ENCODE measurements at regions not wholly inside any gene's neighbourhood (a gene's known extent, or its start where the extent isn't known, plus 50 kb on each side); places are given as distances from the start of the nearest gene placed in this dataset.

- DNase-seq (ENCODE audit: low read depth in 6 of 9, low spot score in 9 of 9): no peak
- WGBS: 94% methylated on average over 8 of the region's 8 CpGs
- Histone ChIP-seq H3K4me1 (ENCODE audit: control insufficient read depth in 2 of 2, insufficient read depth in 2 of 2, low read length in 2 of 2) (peaks cover 0 to 15% of the 10 kb centered on the region in 2 donors), H3K9me3 (ENCODE audit: control insufficient read depth in 2 of 2, insufficient read depth in 1 of 2, low read length in 1 of 2) (no peaks in the 10 kb centered on the region), H3K36me3 (ENCODE audit: control insufficient read depth in 2 of 2, insufficient read depth in 2 of 2, low read length in 1 of 2) (no peaks in the 10 kb centered on the region), H3K27me3 (ENCODE audit: control insufficient read depth in 2 of 2, insufficient read depth in 1 of 2, low read length in 1 of 2) (peaks cover 23 to 50% of the 10 kb centered on the region in 2 donors), H3K4me3 (ENCODE audit: low read length in 2 of 2) (no peak overlapping the region), H3K27ac (ENCODE audit: low read depth in 1 of 2, low read length in 1 of 2) (no peak overlapping the region)
Measured at GRCh38 chr6:41474213-41474933, 71.8 kb upstream of the FOXP4 start.

GRCh38 chr6:41475164-41475563 lies 71.0 kb upstream of the FOXP4 start:
- peaks cover 19 to 42% of the 10 kb centered on the region in 2 donors for H3K27me3 ChIP-seq (ENCODE audit: control insufficient read depth in 2 of 2, insufficient read depth in 1 of 2, low read length in 1 of 2)
- no peak for DNase-seq (ENCODE audit: low read depth in 6 of 9, low spot score in 9 of 9)
- H3K4me1 ChIP-seq (ENCODE audit: control insufficient read depth in 2 of 2, insufficient read depth in 2 of 2, low read length in 2 of 2): peaks cover 0 to 10% of the 10 kb centered on the region in 2 donors
- 86% methylated on average over 6 of the region's 6 CpGs for WGBS
- H3K9me3 ChIP-seq (ENCODE audit: control insufficient read depth in 2 of 2, insufficient read depth in 1 of 2, low read length in 1 of 2): no peaks in the 10 kb centered on the region
- H3K4me3 ChIP-seq (ENCODE audit: low read length in 2 of 2): no peak overlapping the region
- H3K36me3 ChIP-seq (ENCODE audit: control insufficient read depth in 2 of 2, insufficient read depth in 2 of 2, low read length in 1 of 2): no peaks in the 10 kb centered on the region
- no peak overlapping the region for H3K27ac ChIP-seq (ENCODE audit: low read depth in 1 of 2, low read length in 1 of 2)

GRCh38 chr6:41475737-41476357 lies 70.3 kb upstream of the FOXP4 start:
- H3K4me1 ChIP-seq (ENCODE audit: control insufficient read depth in 2 of 2, insufficient read depth in 2 of 2, low read length in 2 of 2): peaks cover 0 to 4% of the 10 kb centered on the region in 2 donors
- H3K27ac ChIP-seq (ENCODE audit: low read depth in 1 of 2, low read length in 1 of 2): no peak overlapping the region
- no peaks in the 10 kb centered on the region for H3K9me3 ChIP-seq (ENCODE audit: control insufficient read depth in 2 of 2, insufficient read depth in 1 of 2, low read length in 1 of 2)
- H3K36me3 ChIP-seq (ENCODE audit: control insufficient read depth in 2 of 2, insufficient read depth in 2 of 2, low read length in 1 of 2): no peaks in the 10 kb centered on the region
- no peak overlapping the region for H3K4me3 ChIP-seq (ENCODE audit: low read length in 2 of 2)
- WGBS: 98% methylated on average over 6 of the region's 6 CpGs
- H3K27me3 ChIP-seq (ENCODE audit: control insufficient read depth in 2 of 2, insufficient read depth in 1 of 2, low read length in 1 of 2): peaks cover 12 to 36% of the 10 kb centered on the region in 2 donors
- DNase-seq (ENCODE audit: low read depth in 6 of 9, low spot score in 9 of 9): no peak

- no peaks in the 10 kb centered on the region for H3K9me3 ChIP-seq (ENCODE audit: control insufficient read depth in 2 of 2, insufficient read depth in 1 of 2, low read length in 1 of 2)
- H3K27me3 ChIP-seq (ENCODE audit: control insufficient read depth in 2 of 2, insufficient read depth in 1 of 2, low read length in 1 of 2): peaks cover 7 to 30% of the 10 kb centered on the region in 2 donors
- no peaks in the 10 kb centered on the region for H3K4me1 ChIP-seq (ENCODE audit: control insufficient read depth in 2 of 2, insufficient read depth in 2 of 2, low read length in 2 of 2)
- DNase-seq (ENCODE audit: low read depth in 6 of 9, low spot score in 9 of 9): peak in 1 of 9 donors; percentile 26
- H3K27ac ChIP-seq (ENCODE audit: low read depth in 1 of 2, low read length in 1 of 2): no peak overlapping the region
- H3K36me3 ChIP-seq (ENCODE audit: control insufficient read depth in 2 of 2, insufficient read depth in 2 of 2, low read length in 1 of 2): no peaks in the 10 kb centered on the region
- no peak overlapping the region for H3K4me3 ChIP-seq (ENCODE audit: low read length in 2 of 2)
- WGBS: 68% methylated on average over 4 of the region's 4 CpGs
Measured at GRCh38 chr6:41476401-41476800, 69.8 kb upstream of the FOXP4 start.

- no peak overlapping the region for H3K27ac ChIP-seq (ENCODE audit: low read depth in 1 of 2, low read length in 1 of 2)
- H3K27me3 ChIP-seq (ENCODE audit: control insufficient read depth in 2 of 2, insufficient read depth in 1 of 2, low read length in 1 of 2): peaks cover 3 to 18% of the 10 kb centered on the region in 2 donors
- no peak overlapping the region for H3K4me3 ChIP-seq (ENCODE audit: low read length in 2 of 2)
- no peaks in the 10 kb centered on the region for H3K36me3 ChIP-seq (ENCODE audit: control insufficient read depth in 2 of 2, insufficient read depth in 2 of 2, low read length in 1 of 2)
- H3K9me3 ChIP-seq (ENCODE audit: control insufficient read depth in 2 of 2, insufficient read depth in 1 of 2, low read length in 1 of 2): no peaks in the 10 kb centered on the region
- 95% methylated on average over 3 of the region's 3 CpGs for WGBS
- DNase-seq (ENCODE audit: low read depth in 6 of 9, low spot score in 9 of 9): no peak
- no peaks in the 10 kb centered on the region for H3K4me1 ChIP-seq (ENCODE audit: control insufficient read depth in 2 of 2, insufficient read depth in 2 of 2, low read length in 2 of 2)
Measured at GRCh38 chr6:41477572-41477971, 68.6 kb upstream of the FOXP4 start.

GRCh38 chr6:41483943-41484342 lies 62.2 kb upstream of the FOXP4 start:
- H3K27me3 ChIP-seq (ENCODE audit: control insufficient read depth in 2 of 2, insufficient read depth in 1 of 2, low read length in 1 of 2): peaks cover 0 to 8% of the 10 kb centered on the region in 2 donors
- DNase-seq (ENCODE audit: low read depth in 6 of 9, low spot score in 9 of 9): no peak
- 93% methylated on average over 1 of the region's 1 CpG for WGBS
- no peaks in the 10 kb centered on the region for H3K9me3 ChIP-seq (ENCODE audit: control insufficient read depth in 2 of 2, insufficient read depth in 1 of 2, low read length in 1 of 2)
- H3K27ac ChIP-seq (ENCODE audit: low read depth in 1 of 2, low read length in 1 of 2): no peak overlapping the region
- no peak overlapping the region for H3K4me3 ChIP-seq (ENCODE audit: low read length in 2 of 2)
- H3K36me3 ChIP-seq (ENCODE audit: control insufficient read depth in 2 of 2, insufficient read depth in 2 of 2, low read length in 1 of 2): no peaks in the 10 kb centered on the region
- H3K4me1 ChIP-seq (ENCODE audit: control insufficient read depth in 2 of 2, insufficient read depth in 2 of 2, low read length in 2 of 2): peaks cover 0 to 7% of the 10 kb centered on the region in 2 donors

GRCh38 chr6:41487860-41488432 lies 58.2 kb upstream of the FOXP4 start:
- WGBS: 93% methylated on average over 9 of the region's 9 CpGs
- no peak overlapping the region for H3K4me3 ChIP-seq (ENCODE audit: low read length in 2 of 2)
- H3K9me3 ChIP-seq (ENCODE audit: control insufficient read depth in 2 of 2, insufficient read depth in 1 of 2, low read length in 1 of 2): no peaks in the 10 kb centered on the region
- H3K27ac ChIP-seq (ENCODE audit: low read depth in 1 of 2, low read length in 1 of 2): peak overlapping the region in 1 of 2 donors; percentile 5
- no peaks in the 10 kb centered on the region for H3K36me3 ChIP-seq (ENCODE audit: control insufficient read depth in 2 of 2, insufficient read depth in 2 of 2, low read length in 1 of 2)
- peaks cover 0 to 27% of the 10 kb centered on the region in 2 donors for H3K27me3 ChIP-seq (ENCODE audit: control insufficient read depth in 2 of 2, insufficient read depth in 1 of 2, low read length in 1 of 2)
- no peak for DNase-seq (ENCODE audit: low read depth in 6 of 9, low spot score in 9 of 9)
- peaks cover 0 to 23% of the 10 kb centered on the region in 2 donors for H3K4me1 ChIP-seq (ENCODE audit: control insufficient read depth in 2 of 2, insufficient read depth in 2 of 2, low read length in 2 of 2)

GRCh38 chr6:41488433-41489119 lies 57.6 kb upstream of the FOXP4 start:
- peak in 1 of 9 donors; percentile 14 for DNase-seq (ENCODE audit: low read depth in 6 of 9, low spot score in 9 of 9)
- Histone ChIP-seq H3K4me1 (ENCODE audit: control insufficient read depth in 2 of 2, insufficient read depth in 2 of 2, low read length in 2 of 2) (peaks cover 0 to 23% of the 10 kb centered on the region in 2 donors), H3K9me3 (ENCODE audit: control insufficient read depth in 2 of 2, insufficient read depth in 1 of 2, low read length in 1 of 2) (no peaks in the 10 kb centered on the region), H3K27me3 (ENCODE audit: control insufficient read depth in 2 of 2, insufficient read depth in 1 of 2, low read length in 1 of 2) (peaks cover 0 to 29% of the 10 kb centered on the region in 2 donors), H3K36me3 (ENCODE audit: control insufficient read depth in 2 of 2, insufficient read depth in 2 of 2, low read length in 1 of 2) (no peaks in the 10 kb centered on the region), H3K4me3 (ENCODE audit: low read length in 2 of 2) (no peak overlapping the region), H3K27ac (ENCODE audit: low read depth in 1 of 2, low read length in 1 of 2) (peak overlapping the region in 1 of 2 donors; percentile 63)
- 76% methylated on average over 12 of the region's 12 CpGs for WGBS

Data from thymus (tissue), 11 donors.